ENCODE measurements at regions not wholly inside any gene's neighbourhood (a gene's known extent, or its start where the extent isn't known, plus 50 kb on each side); places are given as distances from the start of the nearest gene placed in this dataset.

DNA sequence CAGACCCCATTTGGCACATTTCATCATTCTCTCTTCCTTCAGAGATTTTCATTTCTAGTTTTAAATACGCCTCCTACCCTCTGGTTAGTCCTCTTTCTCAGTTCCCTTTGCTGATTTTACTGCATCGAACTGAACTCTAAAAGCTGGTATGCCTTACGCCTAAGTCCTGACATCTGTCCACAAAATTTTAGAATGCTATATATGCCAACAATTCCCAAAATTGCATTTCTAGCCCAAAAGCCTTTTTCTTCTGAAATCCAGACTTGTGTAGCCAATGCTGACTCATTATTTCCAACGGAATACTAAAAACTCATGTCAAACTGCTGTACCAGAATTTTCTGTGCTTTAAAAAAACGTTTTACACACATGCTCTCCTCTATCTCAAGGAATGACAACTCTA lies 1124.4 kb upstream of the TENM4 start:
- Histone ChIP-seq H3K9me3 (ENCODE audit: low read length) (0 out of 2 replicates have a peak, but pooled peaks cover 12% of the 10 kb centered on the region), H3K27ac (ENCODE audit: low read length) (no peak overlapping the region), H4K20me1 (ENCODE audit: low read length) (no peaks in the 10 kb centered on the region), H3K4me1 (ENCODE audit: insufficient read depth, low read length) (no peaks in the 10 kb centered on the region), H3K9me2 (replicated peaks; ENCODE audit: low read length) (no peaks in the 10 kb centered on the region), H3K27me3 (ENCODE audit: low read length) (no peaks in the 10 kb centered on the region), H3K4me2 (ENCODE audit: low read length) (no peak overlapping the region), H3K79me2 (ENCODE audit: low read length) (no peaks in the 10 kb centered on the region), H3F3A (ENCODE audit: low read length, unreplicated experiment) (no peaks in the 10 kb centered on the region), H3K4me3 (ENCODE audit: low read length) (no peak overlapping the region), H3K9ac (ENCODE audit: low read length) (no peak overlapping the region), H2AFZ (ENCODE audit: low read length) (no peak overlapping the region), H3K36me3 (ENCODE audit: low read depth, low read length) (no peaks in the 10 kb centered on the region)
- ATAC-seq (no peak), DNase-seq (no peak)
- CTCF ChIA-PET = no interaction called here
- intact Hi-C loops (cut with micrococcal nuclease) = no loop called here
- BruUV-seq (replicated peaks) = no TSS peak
- TF ChIP-seq CTCF (conservative IDR thresholded peaks at IDR 0.05; ENCODE audit: low read depth, low read length) = no peak
- POLR2A ChIA-PET (ENCODE audit: unreplicated experiment) = no interaction called here

- Histone ChIP-seq H3K9me3 (ENCODE audit: low read length) (0 out of 2 replicates have a peak, but pooled peaks cover 7% of the 10 kb centered on the region), H3K4me3 (ENCODE audit: low read length) (no peak overlapping the region), H3K27ac (ENCODE audit: low read length) (no peak overlapping the region), H3K36me3 (ENCODE audit: low read depth, low read length) (no peaks in the 10 kb centered on the region), H3K27me3 (ENCODE audit: low read length) (no peaks in the 10 kb centered on the region), H3K4me2 (ENCODE audit: low read length) (no peak overlapping the region), H3F3A (ENCODE audit: low read length, unreplicated experiment) (no peaks in the 10 kb centered on the region), H3K79me2 (ENCODE audit: low read length) (no peaks in the 10 kb centered on the region), H3K4me1 (ENCODE audit: insufficient read depth, low read length) (no peaks in the 10 kb centered on the region), H2AFZ (ENCODE audit: low read length) (no peak overlapping the region), H4K20me1 (ENCODE audit: low read length) (no peaks in the 10 kb centered on the region), H3K9me2 (replicated peaks; ENCODE audit: low read length) (no peaks in the 10 kb centered on the region), H3K9ac (ENCODE audit: low read length) (no peak overlapping the region)
- no peak for ATAC-seq
- BruUV-seq (replicated peaks) = no TSS peak
- ChIA-PET CTCF (no interaction called here), POLR2A (ENCODE audit: unreplicated experiment) (no interaction called here)
- no peak for TF ChIP-seq EZH2phosphoT487 (IDR thresholded peaks at IDR 0.05; ENCODE audit: borderline replicate concordance, low read length)
- no peak for TF ChIP-seq CTCF (conservative IDR thresholded peaks at IDR 0.05; ENCODE audit: low read depth, low read length)
- no peak for TF ChIP-seq EZH2 (IDR thresholded peaks at IDR 0.05; ENCODE audit: low read length, unreplicated experiment)
- DNase-seq = no peak
- intact Hi-C loops (cut with micrococcal nuclease) = no loop called here
These were observed 1121.8 kb upstream of the TENM4 start for GRCh38 chr11:80562523-80563125.

DNA sequence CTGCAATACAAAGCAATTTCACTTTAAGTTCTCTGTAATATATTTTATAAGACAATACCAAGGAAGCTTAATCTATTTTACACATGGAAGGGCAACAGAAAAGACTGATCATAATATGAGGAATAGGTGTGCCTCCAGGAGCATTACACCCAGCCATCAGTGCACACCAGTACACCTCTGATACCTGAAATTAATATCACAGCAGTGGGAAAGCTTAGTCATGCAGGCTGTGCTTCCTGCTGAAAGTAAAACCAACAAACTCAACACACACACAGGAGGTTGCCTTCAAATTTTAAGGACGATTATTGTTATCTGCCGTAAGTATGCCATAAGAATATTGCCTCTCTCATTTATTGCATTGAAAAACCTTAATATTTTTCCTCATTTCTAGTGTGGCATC lies 1119.1 kb upstream of the TENM4 start:
- no peak for TF ChIP-seq EZH2 (IDR thresholded peaks at IDR 0.05; ENCODE audit: low read length, unreplicated experiment)
- TF ChIP-seq EZH2phosphoT487 (IDR thresholded peaks at IDR 0.05; ENCODE audit: borderline replicate concordance, low read length) = no peak
- TF ChIP-seq CTCF (conservative IDR thresholded peaks at IDR 0.05; ENCODE audit: low read depth, low read length) = no peak

More for the DNA sequence above, 1119.1 kb upstream of the TENM4 start:
- CTCF ChIA-PET = no interaction called here
- H3K9me3 ChIP-seq (ENCODE audit: low read length) = 0 out of 2 replicates have a peak, but pooled peaks cover 7% of the 10 kb centered on the region
- H3K9ac ChIP-seq (ENCODE audit: low read length) = no peak overlapping the region
- no peak overlapping the region for H3K4me3 ChIP-seq (ENCODE audit: low read length)
- no peak overlapping the region for H3K4me2 ChIP-seq (ENCODE audit: low read length)
- DNase-seq = peak; percentile 20
- POLR2A ChIA-PET (ENCODE audit: unreplicated experiment) = no interaction called here
- H2AFZ ChIP-seq (ENCODE audit: low read length) = no peak overlapping the region
- no peaks in the 10 kb centered on the region for H3K9me2 ChIP-seq (replicated peaks; ENCODE audit: low read length)
- H3K79me2 ChIP-seq (ENCODE audit: low read length) = no peaks in the 10 kb centered on the region
- no peak for ATAC-seq
- H3K27ac ChIP-seq (ENCODE audit: low read length) = no peak overlapping the region
- no peaks in the 10 kb centered on the region for H4K20me1 ChIP-seq (ENCODE audit: low read length)
- H3F3A ChIP-seq (ENCODE audit: low read length, unreplicated experiment) = no peaks in the 10 kb centered on the region
- H3K4me1 ChIP-seq (ENCODE audit: insufficient read depth, low read length) = no peaks in the 10 kb centered on the region
- BruUV-seq (replicated peaks) = no TSS peak
- no peaks in the 10 kb centered on the region for H3K27me3 ChIP-seq (ENCODE audit: low read length)
- no peaks in the 10 kb centered on the region for H3K36me3 ChIP-seq (ENCODE audit: low read depth, low read length)
- intact Hi-C loops (cut with micrococcal nuclease) = no loop called here

All from PC-3 (cell line).